ENCODE measurements at regions not wholly inside any gene's neighbourhood (a gene's known extent, or its start where the extent isn't known, plus 50 kb on each side); places are given as distances from the start of the nearest gene placed in this dataset.

DNA sequence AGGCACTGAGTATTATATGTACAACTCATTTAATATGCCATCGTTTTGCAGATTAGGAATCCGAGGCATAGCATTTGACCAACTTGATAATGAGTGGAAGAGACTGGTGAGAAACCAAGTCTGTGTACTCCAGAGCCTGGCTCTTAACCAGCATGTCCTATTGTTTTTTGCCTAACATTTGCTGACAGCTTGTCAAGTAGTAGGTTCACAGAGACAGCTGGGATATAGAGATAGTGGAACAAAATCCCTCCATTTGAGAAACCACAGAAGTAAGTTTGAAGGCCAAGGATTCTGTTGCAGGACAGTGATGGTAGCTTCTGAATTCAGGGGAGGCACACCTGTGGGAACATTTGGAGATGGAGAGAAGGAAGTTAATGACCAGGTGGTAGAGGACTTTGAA lies 206.9 kb upstream of the PRPS1L1 start:
- Histone ChIP-seq H3K4me3 (no peak overlapping the region), H3K9me3 (replicated peaks in 1 of 3) (no peaks in the 10 kb centered on the region), H3K27me3 (no peaks in the 10 kb centered on the region), H3K36me3 (replicated peaks in 1 of 2) (no peaks in the 10 kb centered on the region), H3K27ac (no peak overlapping the region), H3K4me1 (replicated peaks in 1 of 2) (no peaks in the 10 kb centered on the region)
- 72 to 91% (median 82%) methylated on average over 2 of the region's 2 CpGs for WGBS, 4 donors
- TF ChIP-seq POLR2A (IDR thresholded peaks at IDR 0.05) = no peak
- TF ChIP-seq, protein P1, sequence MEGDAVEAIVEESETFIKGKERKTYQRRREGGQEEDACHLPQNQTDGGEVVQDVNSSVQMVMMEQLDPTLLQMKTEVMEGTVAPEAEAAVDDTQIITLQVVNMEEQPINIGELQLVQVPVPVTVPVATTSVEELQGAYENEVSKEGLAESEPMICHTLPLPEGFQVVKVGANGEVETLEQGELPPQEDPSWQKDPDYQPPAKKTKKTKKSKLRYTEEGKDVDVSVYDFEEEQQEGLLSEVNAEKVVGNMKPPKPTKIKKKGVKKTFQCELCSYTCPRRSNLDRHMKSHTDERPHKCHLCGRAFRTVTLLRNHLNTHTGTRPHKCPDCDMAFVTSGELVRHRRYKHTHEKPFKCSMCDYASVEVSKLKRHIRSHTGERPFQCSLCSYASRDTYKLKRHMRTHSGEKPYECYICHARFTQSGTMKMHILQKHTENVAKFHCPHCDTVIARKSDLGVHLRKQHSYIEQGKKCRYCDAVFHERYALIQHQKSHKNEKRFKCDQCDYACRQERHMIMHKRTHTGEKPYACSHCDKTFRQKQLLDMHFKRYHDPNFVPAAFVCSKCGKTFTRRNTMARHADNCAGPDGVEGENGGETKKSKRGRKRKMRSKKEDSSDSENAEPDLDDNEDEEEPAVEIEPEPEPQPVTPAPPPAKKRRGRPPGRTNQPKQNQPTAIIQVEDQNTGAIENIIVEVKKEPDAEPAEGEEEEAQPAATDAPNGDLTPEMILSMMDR (IDR thresholded peaks at IDR 0.05) = no peak
- intact Hi-C loops (cut with DNase I) = no loop called here
- DNase-seq = no peak

DNA sequence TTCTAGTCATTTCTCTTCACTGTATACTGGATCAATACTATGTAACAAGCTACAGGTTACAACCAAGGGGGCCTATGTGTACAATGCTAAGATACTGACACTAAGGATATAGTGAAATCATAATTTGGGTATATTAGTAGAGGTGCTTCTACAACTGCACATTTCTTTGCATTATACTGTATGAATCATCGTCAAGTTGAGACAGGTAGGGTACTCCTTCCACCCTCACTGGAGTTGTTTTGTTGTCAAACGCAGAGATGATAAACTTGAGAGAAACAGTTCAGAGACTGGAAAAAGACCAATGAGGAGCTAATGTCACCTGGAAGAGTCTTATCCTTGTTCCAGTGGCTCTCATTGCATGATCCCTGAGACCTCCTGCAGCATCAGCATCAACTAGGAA lies 208.2 kb upstream of the PRPS1L1 start:
- no peak for DNase-seq
- H3K4me3 ChIP-seq = no peak overlapping the region
- no peaks in the 10 kb centered on the region for H3K4me1 ChIP-seq (replicated peaks in 1 of 2)
- TF ChIP-seq, protein P1 (IDR thresholded peaks at IDR 0.05) = no peak
- no peak for TF ChIP-seq POLR2A (IDR thresholded peaks at IDR 0.05)
- intact Hi-C loops (cut with DNase I) = no loop called here
- no peak overlapping the region for H3K27ac ChIP-seq
- H3K36me3 ChIP-seq (replicated peaks in 1 of 2) = no peaks in the 10 kb centered on the region
- WGBS, 4 donors = 89 to 93% (median 91%) methylated on average over 2 of the region's 2 CpGs
- no peaks in the 10 kb centered on the region for H3K9me3 ChIP-seq (replicated peaks in 1 of 3)
- H3K27me3 ChIP-seq = no peaks in the 10 kb centered on the region

DNA sequence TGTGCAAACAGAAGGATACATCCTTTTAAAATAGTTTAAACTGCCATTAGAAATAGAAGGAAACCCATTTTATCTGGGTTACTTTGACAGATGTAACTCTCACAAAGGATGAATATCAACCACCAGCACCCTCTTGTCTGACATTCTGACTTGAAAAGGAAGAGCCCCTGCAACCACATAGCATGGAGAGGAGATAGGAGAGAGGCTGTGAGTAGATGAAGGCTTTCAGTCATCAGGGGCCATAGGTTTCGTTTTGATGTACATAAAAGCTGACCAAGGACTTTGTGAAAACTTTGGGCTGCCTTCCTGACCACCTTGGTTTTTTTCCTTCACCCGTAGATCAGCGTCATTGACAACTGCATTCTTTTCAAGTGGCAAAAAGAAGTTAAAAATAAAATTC lies 211.6 kb upstream of the PRPS1L1 start:
- no peak overlapping the region for H3K4me3 ChIP-seq
- H3K9me3 ChIP-seq (replicated peaks in 1 of 3) = no peaks in the 10 kb centered on the region
- H3K27ac ChIP-seq = no peak overlapping the region
- WGBS, 4 donors = 33 to 42% (median 35%) methylated on average over 3 of the region's 3 CpGs
- H3K36me3 ChIP-seq (replicated peaks in 1 of 2) = no peaks in the 10 kb centered on the region
- H3K27me3 ChIP-seq = no peaks in the 10 kb centered on the region
- H3K4me1 ChIP-seq (replicated peaks in 1 of 2) = no peaks in the 10 kb centered on the region
- DNase-seq = no peak
- TF ChIP-seq POLR2A (IDR thresholded peaks at IDR 0.05) = no peak
- TF ChIP-seq, protein P1 (IDR thresholded peaks at IDR 0.05) = no peak
- intact Hi-C loops (cut with DNase I) = no loop called here

DNA sequence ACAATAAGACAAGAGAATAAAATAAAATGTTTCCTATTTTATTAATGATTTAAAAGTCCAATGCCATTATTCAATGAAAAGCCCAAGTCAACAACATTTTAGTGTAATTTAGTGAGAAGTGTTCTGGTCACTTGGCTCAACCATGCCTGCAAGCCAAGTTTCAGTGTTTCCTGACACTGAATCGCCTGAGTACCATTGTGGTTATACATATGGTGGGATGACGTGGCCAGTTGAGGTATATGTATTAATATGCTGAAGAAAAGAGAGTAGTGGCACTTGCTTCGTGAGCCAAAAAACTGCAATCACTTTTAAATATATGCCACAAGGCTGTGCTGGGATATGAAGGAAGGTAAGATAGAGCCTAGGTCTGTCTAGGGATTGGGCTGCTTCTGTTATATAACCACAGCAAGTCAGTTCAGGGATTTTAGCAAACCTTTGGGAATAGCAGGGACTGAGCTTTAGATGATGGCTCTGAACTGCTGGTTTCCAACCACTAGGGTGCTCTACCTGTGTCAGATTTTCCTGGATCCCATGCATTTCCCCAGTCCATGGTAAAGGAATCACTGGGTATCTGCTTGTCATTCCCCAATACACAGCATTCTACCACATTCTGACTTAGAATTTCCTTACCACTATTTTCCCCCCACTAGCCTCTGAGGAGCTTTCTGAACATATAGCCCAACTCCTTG lies 214.0 kb upstream of the PRPS1L1 start:
- DNase-seq = no peak
- 78 to 93% (median 83%) methylated on average over 3 of the region's 3 CpGs for WGBS, 4 donors
- TF ChIP-seq POLR2A (IDR thresholded peaks at IDR 0.05) = no peak
- TF ChIP-seq, protein P1 (IDR thresholded peaks at IDR 0.05) = no peak
- Histone ChIP-seq H3K9me3 (replicated peaks in 1 of 3) (no peaks in the 10 kb centered on the region), H3K27ac (peak overlapping the region in 1 of 5 donors; percentile 11), H3K4me1 (replicated peaks in 1 of 2) (no peaks in the 10 kb centered on the region), H3K36me3 (replicated peaks in 1 of 2) (no peaks in the 10 kb centered on the region), H3K4me3 (no peak overlapping the region), H3K27me3 (no peaks in the 10 kb centered on the region)
- intact Hi-C loops (cut with DNase I) = no loop called here
